ENCODE measurements at regions not wholly inside any gene's neighbourhood (a gene's known extent, or its start where the extent isn't known, plus 50 kb on each side); places are given as distances from the start of the nearest gene placed in this dataset.

DNA sequence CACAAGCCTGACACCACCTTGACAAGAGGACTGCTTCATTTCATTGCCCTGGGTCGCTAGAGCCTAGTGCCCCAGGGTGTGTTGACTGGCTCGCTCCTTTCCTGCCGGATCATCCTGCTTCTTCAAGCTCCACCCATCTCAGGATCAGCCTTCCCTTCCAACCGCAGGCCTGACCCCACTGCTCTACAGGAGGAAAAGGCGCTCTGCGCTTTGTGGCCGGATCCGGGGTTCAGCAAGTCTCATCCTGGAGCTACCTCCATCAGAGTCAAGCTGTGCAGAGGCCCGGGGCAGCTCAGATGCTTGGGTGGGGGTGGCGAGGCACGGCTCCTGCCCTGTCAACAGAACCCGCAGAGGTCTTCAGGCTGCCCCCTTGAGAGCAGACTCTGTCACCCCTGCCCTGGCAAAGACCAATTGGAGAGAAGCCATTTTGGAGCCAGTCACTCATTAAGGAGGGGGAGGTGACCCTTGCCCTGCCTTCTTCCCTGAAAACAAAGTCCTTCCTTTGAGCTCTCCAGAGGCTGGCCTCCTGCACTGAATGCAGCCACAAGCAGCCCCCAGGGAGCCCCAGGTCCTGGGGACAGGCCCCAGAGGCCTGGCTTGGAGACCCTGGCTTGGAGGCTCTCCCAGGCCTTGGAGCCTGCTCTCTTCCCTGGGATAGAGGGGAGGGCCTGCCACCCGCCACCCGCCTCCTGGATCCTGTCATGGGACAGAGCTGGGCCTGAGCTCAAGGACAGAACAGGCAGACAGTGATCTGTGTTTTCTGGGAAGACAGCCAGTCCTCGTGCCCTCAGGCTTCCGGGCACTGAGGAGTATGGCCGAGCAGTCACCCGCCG is 80.3 kb downstream of the CPN2 start:
- H3K36me3 ChIP-seq (replicated peaks; ENCODE audit: insufficient read depth, low read depth), result no peaks in the 10 kb centered on the region
- no peaks in the 10 kb centered on the region for H3K27me3 ChIP-seq
- peaks cover 39% of the 10 kb centered on the region for H3K4me1 ChIP-seq (ENCODE audit: insufficient read depth)
- WGBS (ENCODE audit: low lambda C conversion rate, missing lambda C conversion rate), result 69% methylated on average over 18 of the region's 19 CpGs
- peak; percentile 64 for DNase-seq (ENCODE audit: low spot score)
- H3K4me2 ChIP-seq, result no peak overlapping the region
- no peak overlapping the region for H3K4me3 ChIP-seq
- no peaks in the 10 kb centered on the region for H3K9me3 ChIP-seq (ENCODE audit: low read depth)
- no peaks in the 10 kb centered on the region for H4K20me1 ChIP-seq (ENCODE audit: insufficient read depth, poor library complexity, severe bottlenecking)
- TF ChIP-seq EZH2 (IDR thresholded peaks at IDR 0.05; ENCODE audit: borderline replicate concordance) (no peak), CTCF (IDR thresholded peaks at IDR 0.05; ENCODE audit: poor library complexity) (no peak), EZH2phosphoT487 (IDR thresholded peaks at IDR 0.05; ENCODE audit: low read depth, severe bottlenecking, unreplicated experiment) (no peak)
- no peaks in the 10 kb centered on the region for H3K79me2 ChIP-seq
- no peaks in the 10 kb centered on the region for H3K9me2 ChIP-seq (replicated peaks; ENCODE audit: insufficient read depth)
- H3K27ac ChIP-seq, result peak overlapping the region; percentile 80
- H2AFZ ChIP-seq, result peak overlapping the region; percentile 20

DNA sequence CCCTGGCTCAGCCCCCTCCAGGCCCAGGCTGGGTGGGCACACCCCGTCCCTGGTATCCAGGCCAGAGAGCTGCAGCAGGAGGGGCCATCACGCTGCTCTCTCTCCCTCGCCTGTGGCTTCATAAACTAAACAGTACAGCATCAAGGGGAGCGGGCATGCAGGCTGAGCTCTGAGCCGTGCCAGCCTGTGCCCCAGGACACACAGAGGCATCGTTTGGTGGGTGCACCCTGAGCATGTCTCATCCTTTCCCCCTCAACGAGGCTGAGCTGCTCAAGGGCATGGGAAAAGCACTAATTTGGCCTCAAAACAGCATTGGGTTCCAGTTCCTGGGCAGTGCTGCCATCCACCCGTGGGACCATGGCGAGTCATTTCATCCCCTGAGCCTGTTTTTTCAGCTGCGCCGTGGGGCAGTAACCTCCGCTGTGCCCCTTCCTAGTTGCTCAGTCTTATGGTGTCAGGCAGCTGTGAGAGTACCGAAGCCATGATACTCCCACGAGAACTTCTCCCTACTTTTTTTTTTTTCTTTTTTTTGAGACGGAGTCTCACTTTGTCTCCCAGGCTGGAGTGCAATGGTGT is 79.6 kb downstream of the CPN2 start:
- H3K27ac ChIP-seq, result peak overlapping the region; percentile 80
- H3K9me3 ChIP-seq (ENCODE audit: low read depth), result no peaks in the 10 kb centered on the region
- H3K27me3 ChIP-seq, result no peaks in the 10 kb centered on the region
- no peak overlapping the region for H3K4me2 ChIP-seq
- peak overlapping the region; percentile 20 for H2AFZ ChIP-seq
- no peaks in the 10 kb centered on the region for H3K79me2 ChIP-seq
- no peak for DNase-seq (ENCODE audit: low spot score)
- H3K9me2 ChIP-seq (replicated peaks; ENCODE audit: insufficient read depth), result no peaks in the 10 kb centered on the region
- no peaks in the 10 kb centered on the region for H3K36me3 ChIP-seq (replicated peaks; ENCODE audit: insufficient read depth, low read depth)
- TF ChIP-seq EZH2 (IDR thresholded peaks at IDR 0.05; ENCODE audit: borderline replicate concordance) (no peak), EZH2phosphoT487 (IDR thresholded peaks at IDR 0.05; ENCODE audit: low read depth, severe bottlenecking, unreplicated experiment) (no peak), CTCF (IDR thresholded peaks at IDR 0.05; ENCODE audit: poor library complexity) (no peak)
- H3K4me1 ChIP-seq (ENCODE audit: insufficient read depth), result peaks cover 42% of the 10 kb centered on the region
- H4K20me1 ChIP-seq (ENCODE audit: insufficient read depth, poor library complexity, severe bottlenecking), result no peaks in the 10 kb centered on the region
- WGBS (ENCODE audit: low lambda C conversion rate, missing lambda C conversion rate), result 85% methylated on average over 15 of the region's 15 CpGs
- H3K4me3 ChIP-seq, result no peak overlapping the region

DNA sequence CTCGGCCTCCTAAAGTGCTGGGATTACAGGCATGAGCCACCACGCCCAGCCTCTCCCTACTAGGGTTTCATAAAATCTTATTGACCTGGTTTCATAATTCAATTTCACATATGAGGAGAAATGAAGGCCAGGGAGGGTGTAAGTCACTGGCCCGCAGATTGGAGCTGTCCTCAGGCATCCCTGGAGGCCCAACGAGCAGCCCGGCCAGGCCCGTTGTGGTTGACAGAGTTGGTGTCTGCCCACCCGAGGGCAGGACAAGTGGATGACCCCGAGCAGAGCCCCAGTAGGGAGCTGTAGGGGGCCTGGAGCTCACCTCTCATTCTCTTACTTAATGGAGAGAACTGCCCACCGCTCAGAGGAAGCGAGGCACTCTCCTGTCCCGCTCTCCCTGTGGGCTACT is 78.9 kb downstream of the CPN2 start:
- WGBS (ENCODE audit: low lambda C conversion rate, missing lambda C conversion rate), result 98% methylated on average over 11 of the region's 11 CpGs
- H3K4me2 ChIP-seq, result no peak overlapping the region
- no peaks in the 10 kb centered on the region for H4K20me1 ChIP-seq (ENCODE audit: insufficient read depth, poor library complexity, severe bottlenecking)
- no peaks in the 10 kb centered on the region for H3K79me2 ChIP-seq
- no peak for DNase-seq (ENCODE audit: low spot score)
- H2AFZ ChIP-seq, result no peak overlapping the region
- H3K27me3 ChIP-seq, result no peaks in the 10 kb centered on the region
- TF ChIP-seq EZH2phosphoT487 (IDR thresholded peaks at IDR 0.05; ENCODE audit: low read depth, severe bottlenecking, unreplicated experiment) (no peak), EZH2 (IDR thresholded peaks at IDR 0.05; ENCODE audit: borderline replicate concordance) (no peak), CTCF (IDR thresholded peaks at IDR 0.05; ENCODE audit: poor library complexity) (no peak)
- H3K36me3 ChIP-seq (replicated peaks; ENCODE audit: insufficient read depth, low read depth), result no peaks in the 10 kb centered on the region
- H3K9me2 ChIP-seq (replicated peaks; ENCODE audit: insufficient read depth), result no peaks in the 10 kb centered on the region
- H3K4me3 ChIP-seq, result no peak overlapping the region
- no peaks in the 10 kb centered on the region for H3K9me3 ChIP-seq (ENCODE audit: low read depth)
- peaks cover 48% of the 10 kb centered on the region for H3K4me1 ChIP-seq (ENCODE audit: insufficient read depth)
- H3K27ac ChIP-seq, result peak overlapping the region; percentile 76
